ENCODE measurements at regions not wholly inside any gene's neighbourhood (a gene's known extent, or its start where the extent isn't known, plus 50 kb on each side); places are given as distances from the start of the nearest gene placed in this dataset.
"Not testable (repeated sequence)": the region's sequence is repeated elsewhere in the genome, so short reads cannot be mapped to it uniquely, and the experiment has no call there.

DNA sequence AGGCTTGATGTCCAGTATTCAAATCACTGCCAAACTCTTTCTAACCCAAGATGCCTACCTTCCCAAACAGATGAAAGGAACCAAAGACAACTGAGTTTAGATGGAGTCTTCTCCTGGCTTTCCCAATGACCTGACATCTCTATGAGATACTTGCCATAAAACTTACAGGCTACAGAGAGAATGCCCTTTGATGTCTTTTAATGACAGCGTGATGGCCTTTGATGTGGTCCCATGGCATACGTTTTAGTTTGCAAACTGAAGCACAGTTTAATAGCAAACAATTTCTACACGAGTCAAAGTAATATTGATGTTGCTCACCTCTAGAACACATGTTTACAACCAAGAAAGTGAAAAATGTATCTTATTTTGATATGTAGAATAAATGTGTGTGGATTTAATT, 73.2 kb downstream of the ZIC4 start:
- H3K4me3 Mint-ChIP-seq = no peak overlapping the region
- intact Hi-C loops (cut with micrococcal nuclease) = no loop called here
- H3K4me1 ChIP-seq (ENCODE audit: control insufficient read depth in 2 of 2, insufficient read depth in 2 of 2, low read length in 2 of 2) = no peaks in the 10 kb centered on the region
- DNase-seq (no peak), ATAC-seq (no peak)
- peaks cover 0 to 4% (median 0%) of the 10 kb centered on the region in 5 donors for H3K27me3 Mint-ChIP-seq
- ChIA-PET CTCF (no interaction called here), POLR2A (no interaction called here)
- H3K36me3 ChIP-seq (ENCODE audit: control insufficient read depth in 2 of 3, insufficient read depth in 3 of 3, low read length in 3 of 3) = no peaks in the 10 kb centered on the region
- H3K27ac ChIP-seq (ENCODE audit: low read depth, low read length) = no peak overlapping the region
- H3K9me3 Mint-ChIP-seq = peaks cover 0 to 6% (median 0%) of the 10 kb centered on the region in 11 donors
- no peaks in the 10 kb centered on the region for H3K9me3 ChIP-seq (ENCODE audit: control insufficient read depth in 2 of 3, low read length in 3 of 3)
- no peaks in the 10 kb centered on the region for H3K4me1 Mint-ChIP-seq
- no peaks in the 10 kb centered on the region for H3K27me3 ChIP-seq (ENCODE audit: control insufficient read depth in 2 of 2, insufficient read depth in 2 of 2, low read length in 2 of 2)
- H3K36me3 Mint-ChIP-seq = no peaks in the 10 kb centered on the region
- H3K27ac Mint-ChIP-seq = no peak overlapping the region
- H3K4me3 ChIP-seq (ENCODE audit: low read length) = no peak overlapping the region

DNA sequence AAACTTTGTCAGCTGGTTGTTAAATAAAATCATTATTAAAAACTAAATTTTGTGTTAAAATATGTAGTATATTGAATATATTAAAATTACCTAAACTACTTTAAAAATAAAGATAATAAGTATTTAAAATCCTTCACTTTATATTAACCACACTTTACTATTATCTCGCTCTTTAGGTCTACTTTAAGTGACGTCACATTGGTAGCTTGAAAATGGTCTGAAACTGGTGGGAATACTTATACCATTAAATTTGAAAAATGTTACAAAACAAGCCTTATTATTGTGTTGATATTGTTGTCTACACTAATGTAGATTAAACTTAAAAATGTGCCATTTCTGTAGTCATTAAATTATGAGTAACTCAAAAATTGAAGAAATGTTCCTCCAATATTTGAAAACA, 77.6 kb downstream of the ZIC4 start:
- H3K4me1 Mint-ChIP-seq = no peaks in the 10 kb centered on the region
- H3K36me3 Mint-ChIP-seq = no peaks in the 10 kb centered on the region
- no peaks in the 10 kb centered on the region for H3K9me3 ChIP-seq (ENCODE audit: control insufficient read depth in 2 of 3, low read length in 3 of 3)
- H3K27me3 Mint-ChIP-seq = no peaks in the 10 kb centered on the region
- H3K27me3 ChIP-seq (ENCODE audit: control insufficient read depth in 2 of 2, insufficient read depth in 2 of 2, low read length in 2 of 2) = no peaks in the 10 kb centered on the region
- no peak overlapping the region for H3K4me3 ChIP-seq (ENCODE audit: low read length)
- ChIA-PET POLR2A (no interaction called here), CTCF (no interaction called here)
- H3K27ac ChIP-seq (ENCODE audit: low read depth, low read length) = no peak overlapping the region
- no peak overlapping the region for H3K4me3 Mint-ChIP-seq
- no peaks in the 10 kb centered on the region for H3K4me1 ChIP-seq (ENCODE audit: control insufficient read depth in 2 of 2, insufficient read depth in 2 of 2, low read length in 2 of 2)
- DNase-seq (no peak), ATAC-seq (no peak)
- no peak overlapping the region for H3K27ac Mint-ChIP-seq
- peaks cover 0 to 8% (median 0%) of the 10 kb centered on the region in 11 donors for H3K9me3 Mint-ChIP-seq
- intact Hi-C loops (cut with micrococcal nuclease) = no loop called here
- H3K36me3 ChIP-seq (ENCODE audit: control insufficient read depth in 2 of 3, insufficient read depth in 3 of 3, low read length in 3 of 3) = no peaks in the 10 kb centered on the region

DNA sequence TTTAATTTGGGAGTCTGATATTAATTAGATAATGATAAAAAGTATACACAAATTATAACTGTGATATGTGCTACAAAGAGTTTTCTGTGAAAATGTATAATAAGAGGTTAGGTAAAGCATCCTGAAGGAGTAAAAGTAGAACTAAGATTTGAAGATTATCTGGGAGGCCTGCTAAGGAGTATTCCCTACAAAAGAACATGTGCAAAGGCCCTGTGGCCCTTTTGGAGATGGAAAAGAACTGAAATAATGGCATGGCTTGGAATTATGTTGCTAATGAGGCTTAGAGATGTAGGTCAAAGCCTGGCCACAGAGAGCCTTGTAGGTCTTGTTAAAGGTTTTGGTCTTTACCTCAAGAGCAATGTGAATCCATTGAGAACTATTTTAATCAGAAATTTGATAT, 82.0 kb downstream of the ZIC4 start:
- Mint-ChIP-seq H3K27me3 (no peaks in the 10 kb centered on the region), H3K27ac (no peak overlapping the region), H3K36me3 (no peaks in the 10 kb centered on the region), H3K4me3 (no peak overlapping the region), H3K9me3 (peaks cover 0 to 13% (median 2%) of the 10 kb centered on the region in 11 donors), H3K4me1 (no peaks in the 10 kb centered on the region)
- no peaks in the 10 kb centered on the region for H3K36me3 ChIP-seq (ENCODE audit: control insufficient read depth in 2 of 3, insufficient read depth in 3 of 3, low read length in 3 of 3)
- POLR2A ChIA-PET = no interaction called here
- no peaks in the 10 kb centered on the region for H3K9me3 ChIP-seq (ENCODE audit: control insufficient read depth in 2 of 3, low read length in 3 of 3)
- intact Hi-C loops (cut with micrococcal nuclease) = no loop called here
- CTCF ChIA-PET = no interaction called here
- H3K27ac ChIP-seq (ENCODE audit: low read depth, low read length) = no peak overlapping the region
- no peaks in the 10 kb centered on the region for H3K4me1 ChIP-seq (ENCODE audit: control insufficient read depth in 2 of 2, insufficient read depth in 2 of 2, low read length in 2 of 2)
- ATAC-seq (no peak), DNase-seq (no peak)
- no peak overlapping the region for H3K4me3 ChIP-seq (ENCODE audit: low read length)
- H3K27me3 ChIP-seq (ENCODE audit: control insufficient read depth in 2 of 2, insufficient read depth in 2 of 2, low read length in 2 of 2) = no peaks in the 10 kb centered on the region

DNA sequence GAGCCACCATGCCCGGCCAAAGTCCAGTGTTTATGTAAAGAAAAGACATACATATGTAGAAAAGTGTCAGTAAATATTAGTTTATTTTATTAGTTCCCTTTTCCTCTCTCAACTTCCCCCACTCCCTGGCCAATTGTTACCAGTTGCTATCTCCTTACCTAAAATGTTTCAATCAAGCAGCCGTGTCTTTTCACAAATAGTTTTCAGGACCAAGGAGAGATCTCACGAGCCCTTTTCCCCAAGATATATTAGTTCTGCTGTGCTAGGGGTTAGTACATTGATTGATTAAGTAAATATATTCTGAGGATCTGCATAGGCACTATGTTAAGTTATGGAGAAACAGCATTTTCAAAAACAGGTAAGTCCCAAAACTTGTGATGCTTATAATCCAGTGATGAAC, 87.4 kb downstream of the ZIC4 start:
- H3K36me3 ChIP-seq (ENCODE audit: control insufficient read depth in 2 of 3, insufficient read depth in 3 of 3, low read length in 3 of 3) = no peaks in the 10 kb centered on the region
- intact Hi-C loops (cut with micrococcal nuclease) = no loop called here
- H3K36me3 Mint-ChIP-seq = no peaks in the 10 kb centered on the region
- H3K4me1 Mint-ChIP-seq = no peaks in the 10 kb centered on the region
- H3K27ac ChIP-seq (ENCODE audit: low read depth, low read length) = no peak overlapping the region
- H3K27ac Mint-ChIP-seq = no peak overlapping the region
- H3K9me3 ChIP-seq (ENCODE audit: control insufficient read depth in 2 of 3, low read length in 3 of 3) = no peaks in the 10 kb centered on the region
- CTCF ChIA-PET = no interaction called here
- H3K27me3 ChIP-seq (ENCODE audit: control insufficient read depth in 2 of 2, insufficient read depth in 2 of 2, low read length in 2 of 2) = no peaks in the 10 kb centered on the region
- POLR2A ChIA-PET = no interaction called here
- no peak overlapping the region for H3K4me3 Mint-ChIP-seq
- no peaks in the 10 kb centered on the region for H3K4me1 ChIP-seq (ENCODE audit: control insufficient read depth in 2 of 2, insufficient read depth in 2 of 2, low read length in 2 of 2)
- H3K9me3 Mint-ChIP-seq = peaks cover 0 to 12% (median 5%) of the 10 kb centered on the region in 11 donors
- no peaks in the 10 kb centered on the region for H3K27me3 Mint-ChIP-seq
- no peak for DNase-seq
- no peak for ATAC-seq
- no peak overlapping the region for H3K4me3 ChIP-seq (ENCODE audit: low read length)

DNA sequence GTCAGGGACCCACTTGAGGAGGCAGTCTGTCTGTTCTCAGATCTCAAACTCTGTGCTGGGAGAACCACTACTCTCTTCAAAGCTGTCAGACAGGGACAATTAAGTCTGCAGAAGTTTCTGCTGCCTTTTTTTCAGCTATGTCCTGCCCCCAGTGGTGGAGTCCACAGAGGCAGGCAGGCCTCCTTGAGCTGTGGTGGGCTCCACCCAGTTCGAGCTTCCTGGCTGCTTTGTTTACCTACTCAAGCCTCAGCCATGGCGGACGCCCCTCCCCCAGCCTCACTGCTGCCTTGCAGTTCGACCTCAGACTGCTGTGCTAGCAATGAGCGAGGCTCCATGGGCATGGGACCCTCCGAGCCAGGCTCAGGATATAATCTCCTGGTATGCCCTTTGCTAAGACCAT, 89.3 kb downstream of the ZIC4 start:
- H3K4me3 Mint-ChIP-seq; H3K36me3 ChIP-seq (ENCODE audit: control insufficient read depth in 2 of 3, insufficient read depth in 3 of 3, low read length in 3 of 3); H3K27ac ChIP-seq (ENCODE audit: low read depth, low read length); H3K27ac Mint-ChIP-seq; POLR2A ChIA-PET; H3K9me3 ChIP-seq (ENCODE audit: control insufficient read depth in 2 of 3, low read length in 3 of 3); H3K27me3 ChIP-seq (ENCODE audit: control insufficient read depth in 2 of 2, insufficient read depth in 2 of 2, low read length in 2 of 2); ATAC-seq; DNase-seq; H3K36me3 Mint-ChIP-seq; H3K27me3 Mint-ChIP-seq; H3K4me1 ChIP-seq (ENCODE audit: control insufficient read depth in 2 of 2, insufficient read depth in 2 of 2, low read length in 2 of 2); H3K4me1 Mint-ChIP-seq; H3K4me3 ChIP-seq (ENCODE audit: low read length); CTCF ChIA-PET; intact Hi-C loops (cut with micrococcal nuclease): not testable (repeated sequence)
- H3K9me3 Mint-ChIP-seq = peaks cover 0 to 12% (median 5%) of the 10 kb centered on the region in 11 donors

DNA sequence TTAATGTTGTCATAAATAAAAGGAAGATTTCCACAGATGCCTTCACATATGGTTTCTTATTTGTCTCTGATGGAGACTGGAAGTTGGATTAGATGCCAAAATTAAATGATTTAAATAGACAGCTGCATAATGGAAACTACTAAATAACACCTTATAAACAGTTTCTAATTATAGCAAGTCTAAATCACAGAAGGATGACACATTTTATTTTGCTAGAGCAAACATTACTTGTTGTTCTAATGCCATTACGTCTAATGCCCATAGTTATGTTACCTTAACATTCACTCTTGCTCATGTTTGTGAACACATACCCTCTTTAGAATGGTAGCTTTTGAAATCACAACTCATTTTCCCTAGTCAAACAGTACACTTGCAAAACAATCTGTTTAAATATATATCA, 92.8 kb downstream of the ZIC4 start:
- Histone ChIP-seq H3K4me3 (ENCODE audit: low read length) (no peak overlapping the region), H3K9me3 (ENCODE audit: control insufficient read depth in 2 of 3, low read length in 3 of 3) (no peaks in the 10 kb centered on the region), H3K27ac (ENCODE audit: low read depth, low read length) (no peak overlapping the region), H3K27me3 (ENCODE audit: control insufficient read depth in 2 of 2, insufficient read depth in 2 of 2, low read length in 2 of 2) (no peaks in the 10 kb centered on the region), H3K4me1 (ENCODE audit: control insufficient read depth in 2 of 2, insufficient read depth in 2 of 2, low read length in 2 of 2) (no peaks in the 10 kb centered on the region), H3K36me3 (ENCODE audit: control insufficient read depth in 2 of 3, insufficient read depth in 3 of 3, low read length in 3 of 3) (no peaks in the 10 kb centered on the region)
- intact Hi-C loops (cut with micrococcal nuclease) = no loop called here
- no peak overlapping the region for H3K27ac Mint-ChIP-seq
- H3K4me1 Mint-ChIP-seq = no peaks in the 10 kb centered on the region
- no peaks in the 10 kb centered on the region for H3K36me3 Mint-ChIP-seq
- no peak overlapping the region for H3K4me3 Mint-ChIP-seq
- ATAC-seq = no peak
- POLR2A ChIA-PET = no interaction called here
- H3K27me3 Mint-ChIP-seq = no peaks in the 10 kb centered on the region
- CTCF ChIA-PET = no interaction called here
- DNase-seq = no peak
- peaks cover 0 to 6% (median 0%) of the 10 kb centered on the region in 11 donors for H3K9me3 Mint-ChIP-seq

DNA sequence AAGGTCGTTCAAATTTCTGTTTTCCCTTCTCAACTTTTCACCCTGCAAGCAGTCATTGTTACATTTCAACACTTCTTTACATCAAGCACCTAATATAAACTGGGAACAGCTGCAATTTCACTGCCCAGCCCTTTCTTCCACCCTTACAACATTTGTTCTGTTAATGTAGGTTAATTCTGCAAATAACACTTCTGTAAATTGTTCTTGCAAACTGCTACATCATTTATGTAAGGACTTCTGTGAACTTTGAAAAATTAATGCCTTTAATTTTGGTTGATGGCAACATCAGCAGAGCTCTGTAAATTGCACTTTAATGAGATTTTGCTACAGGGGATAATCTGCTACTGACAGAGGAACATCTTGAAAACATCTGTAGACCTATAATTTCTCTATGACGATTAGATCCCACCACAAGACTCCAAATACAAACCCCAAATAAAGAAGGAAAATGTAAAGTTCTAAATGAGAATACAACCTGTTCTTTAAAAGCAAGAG, 93.5 kb downstream of the ZIC4 start:
- ChIA-PET CTCF (no interaction called here), POLR2A (no interaction called here)
- Mint-ChIP-seq H3K36me3 (no peaks in the 10 kb centered on the region), H3K27me3 (no peaks in the 10 kb centered on the region), H3K9me3 (peaks cover 0 to 8% (median 0%) of the 10 kb centered on the region in 11 donors), H3K4me1 (no peaks in the 10 kb centered on the region), H3K27ac (no peak overlapping the region), H3K4me3 (no peak overlapping the region)
- Histone ChIP-seq H3K9me3 (ENCODE audit: control insufficient read depth in 2 of 3, low read length in 3 of 3) (no peaks in the 10 kb centered on the region), H3K4me3 (ENCODE audit: low read length) (no peak overlapping the region), H3K4me1 (ENCODE audit: control insufficient read depth in 2 of 2, insufficient read depth in 2 of 2, low read length in 2 of 2) (no peaks in the 10 kb centered on the region), H3K36me3 (ENCODE audit: control insufficient read depth in 2 of 3, insufficient read depth in 3 of 3, low read length in 3 of 3) (no peaks in the 10 kb centered on the region), H3K27me3 (ENCODE audit: control insufficient read depth in 2 of 2, insufficient read depth in 2 of 2, low read length in 2 of 2) (no peaks in the 10 kb centered on the region), H3K27ac (ENCODE audit: low read depth, low read length) (no peak overlapping the region)
- ATAC-seq = no peak
- DNase-seq = no peak
- intact Hi-C loops (cut with micrococcal nuclease) = no loop called here
